Heart left ventricle (tissue), 16 donors: ENCODE measurements at regions not wholly inside any gene's neighbourhood (a gene's known extent, or its start where the extent isn't known, plus 50 kb on each side); places are given as distances from the start of the nearest gene placed in this dataset.

Experiments used
- ATAC-seq, 4 donors: fragments of 200-7000 bp; cut with Tn5 transposase; one replicate each; pipeline ENCODE4 v1.9.1; 2020 to 2022; ENCODE audit warnings: moderate library complexity in 4 of 4, mild to moderate bottlenecking in 3 of 4, moderate number of reproducible peaks in 1 of 4
- DNase-seq, 5 donors: peaks; one replicate each; pipeline ENCODE4 v3.0.0-alpha.2; 2020
- H3K27ac ChIP-seq, 12 donors: fragments of 200-600 bp; sonication (generic) in 4 of 12; one replicate each; pipeline versions ENCODE4 v1.5.0 to v1.8.0; 2016 to 2022; ENCODE audit warnings: mild to moderate bottlenecking in 2 of 12
- H3K27me3 ChIP-seq, 9 donors: fragments of 200-600 bp; sonication (generic) in 2 of 9; one replicate each; pipeline versions ENCODE4 v1.5.1 to v1.8.0; 2016 to 2022; ENCODE audit warnings: mild to moderate bottlenecking in 3 of 9
- H3K36me3 ChIP-seq, 9 donors: fragments of 200-600 bp; sonication (generic) in 2 of 9; one replicate each; pipeline versions ENCODE4 v1.5.0 to v1.8.0; 2018 to 2022; ENCODE audit warnings: mild to moderate bottlenecking in 2 of 9
- H3K4me1 ChIP-seq, 12 donors: fragments of 200-600 bp; sonication (generic) in 4 of 12; one replicate each; pipeline versions ENCODE4 v1.5.0 to v1.8.0; 2016 to 2022; ENCODE audit warnings: mild to moderate bottlenecking in 3 of 12
- H3K4me3 ChIP-seq, 12 donors: fragments of 200-600 bp; sonication (generic) in 4 of 12; one replicate each; pipeline versions ENCODE4 v1.5.0 to v1.8.0; 2017 to 2022; ENCODE audit warnings: mild to moderate bottlenecking in 9 of 12, moderate library complexity in 4 of 12
- H3K9me3 ChIP-seq, 12 donors: fragments of 200-600 bp; sonication (generic) in 4 of 12; one replicate each; pipeline versions ENCODE4 v1.5.0 to v1.8.0; 2016 to 2022; ENCODE audit warnings: mild to moderate bottlenecking in 1 of 12
- CTCF ChIP-seq, 12 donors: fragments of 200-600 bp; sonication (generic) in 4 of 12; IDR thresholded peaks; one replicate each; pipeline versions ENCODE4 v1.5.0 to v1.8.0; 2018 to 2022; ENCODE audit warnings: antibody characterized with exemption in 12 of 12, mild to moderate bottlenecking in 5 of 12
- POLR2A ChIP-seq, 2 donors: fragments of 450-650 bp; IDR thresholded peaks; one replicate each; pipeline ENCODE4 v1.6.1; 2017; ENCODE audit warnings: antibody characterized with exemption in 2 of 2, mild to moderate bottlenecking in 2 of 2, moderate library complexity in 2 of 2
- WGBS, 4 donors: extraction: QIAGEN DNeasy Blood & Tissue Kit in 2 of 4; methylation state at CpG; one replicate each; pipeline versions ENCODE4 v1.1.5 to v1.1.7; 2013 to 2018; 5-methylcytosine and 5-hydroxymethylcytosine counted together
- intact Hi-C, 10 donors: fragments of 100-400 bp; cut with DNase I; formaldehyde crosslinking; loops; one replicate each; pipeline versions ENCODE4 v1.11.1 to v1.14.2; 2022
- donor health status: ischemic (EF 13 %, LVEDD 7.1; RV severe dilation, severe dysfunction).
- donor health status: healthy with polysubstance abuse.
- donor health status: DM: no; HTN: yes; CAD: no.
- donor health status: DM: no; HTN: no; CAD: no.
- donor health status: ischemic (EF 25% LVEDD 6.9; RV normal size, moderate dysfunction).
- donor health status: ischemic (EF 25% LVEDD 5.7; RV mildly dilated, moderate dysfunction).
- donor health status: healthy.
- donor health status: DM: yes; HTN: yes; CAD: no.
- donor health status: ischemic (EF 35%, LVEDD 5.7; RV mildly dilated, moderate dysfunction).
- donor health status: nonischemic (EF 11% LVEDD 7.7; RV severe dilation, severe dysfunction).
- donor health status: DM: yes; HTN: yes; CAD: no.
- donor health status: PGD.
- donor health status: ischemic (EF 29% LVEDD 5.4; RV normal size, mild dysfunction).
- donor health status: nonischemic (EF 23%, LVEDD 6.1; RV moderate dilation, normal function).

- Histone ChIP-seq H3K27me3 (no peaks in the 10 kb centered on the region), H3K27ac (no peak overlapping the region), H3K4me3 (no peak overlapping the region), H3K4me1 (no peaks in the 10 kb centered on the region), H3K36me3 (no peaks in the 10 kb centered on the region), H3K9me3 (no peaks in the 10 kb centered on the region)
- no peak for TF ChIP-seq POLR2A (IDR thresholded peaks at IDR 0.05)
- TF ChIP-seq CTCF (IDR thresholded peaks at IDR 0.05), result no peak
- intact Hi-C loops, result no loop called here
- DNase-seq (no peak), ATAC-seq (no peak)
- 97 to 98% (median 97%) methylated on average over 8 of the region's 8 CpGs for WGBS, 4 donors
Measured at GRCh38 chr3:64304828-64305410, 79.7 kb upstream of the PRICKLE2 start.

- DNase-seq (no peak), ATAC-seq (no peak)
- WGBS, 4 donors, result 85 to 97% (median 94%) methylated on average over 6 of the region's 6 CpGs
- intact Hi-C loops, result no loop called here
- H3K27ac ChIP-seq, result no peak overlapping the region
- H3K36me3 ChIP-seq, result no peaks in the 10 kb centered on the region
- TF ChIP-seq POLR2A (IDR thresholded peaks at IDR 0.05) (no peak), CTCF (IDR thresholded peaks at IDR 0.05) (no peak)
- no peaks in the 10 kb centered on the region for H3K9me3 ChIP-seq
- H3K27me3 ChIP-seq, result no peaks in the 10 kb centered on the region
- no peak overlapping the region for H3K4me3 ChIP-seq
- H3K4me1 ChIP-seq, result no peaks in the 10 kb centered on the region
Measured at GRCh38 chr3:64303881-64304280, 78.6 kb upstream of the PRICKLE2 start.

- Histone ChIP-seq H3K9me3 (no peaks in the 10 kb centered on the region), H3K27me3 (no peaks in the 10 kb centered on the region), H3K4me3 (no peak overlapping the region), H3K27ac (no peak overlapping the region), H3K4me1 (no peaks in the 10 kb centered on the region), H3K36me3 (no peaks in the 10 kb centered on the region)
- DNase-seq, result no peak
- 82 to 90% (median 86%) methylated on average over 6 of the region's 6 CpGs for WGBS, 4 donors
- intact Hi-C loops, result no loop called here
- no peak for TF ChIP-seq POLR2A (IDR thresholded peaks at IDR 0.05)
- no peak for TF ChIP-seq CTCF (IDR thresholded peaks at IDR 0.05)
- ATAC-seq, result no peak
Measured at GRCh38 chr3:64303401-64303800, 78.1 kb upstream of the PRICKLE2 start.

GRCh38 chr3:64301476-64301875, 76.2 kb upstream of the PRICKLE2 start:
- TF ChIP-seq POLR2A (IDR thresholded peaks at IDR 0.05) (no peak), CTCF (IDR thresholded peaks at IDR 0.05) (no peak)
- Histone ChIP-seq H3K27me3 (no peaks in the 10 kb centered on the region), H3K4me3 (no peak overlapping the region), H3K4me1 (no peaks in the 10 kb centered on the region), H3K36me3 (no peaks in the 10 kb centered on the region), H3K9me3 (peaks cover 0 to 13% (median 4%) of the 10 kb centered on the region in 12 donors), H3K27ac (no peak overlapping the region)
- WGBS, 4 donors, result 71 to 85% (median 83%) methylated on average over 2 of the region's 2 CpGs
- DNase-seq (no peak), ATAC-seq (no peak)
- intact Hi-C loops, result no loop called here
